Heart left ventricle (tissue), 13 donors: ENCODE measurements at regions not wholly inside any gene's neighbourhood (a gene's known extent, or its start where the extent isn't known, plus 50 kb on each side); places are given as distances from the start of the nearest gene placed in this dataset.

ENCODE experiments used
- POLR2A ChIP-seq, 2 donors: fragments of 450-650 bp; IDR thresholded peaks; one replicate each; pipeline ENCODE4 v1.6.1; 2017; ENCODE audit warnings: antibody characterized with exemption in 2 of 2, mild to moderate bottlenecking in 2 of 2, moderate library complexity in 2 of 2
- TF ChIP-seq, protein P1 (sequence below), 12 donors: fragments of 200-600 bp; sonication (generic) in 4 of 12; IDR thresholded peaks; one replicate each; pipeline versions ENCODE4 v1.5.0 to v1.8.0; 2018 to 2022; ENCODE audit warnings: antibody characterized with exemption in 12 of 12, mild to moderate bottlenecking in 5 of 12
- donor health status: ischemic (EF 13 %, LVEDD 7.1; RV severe dilation, severe dysfunction).
- donor health status: DM: no; HTN: yes; CAD: no.
- donor health status: DM: no; HTN: no; CAD: no.
- donor health status: ischemic (EF 25% LVEDD 6.9; RV normal size, moderate dysfunction).
- donor health status: ischemic (EF 25% LVEDD 5.7; RV mildly dilated, moderate dysfunction).
- donor health status: ischemic (EF 35%, LVEDD 5.7; RV mildly dilated, moderate dysfunction).
- donor health status: nonischemic (EF 11% LVEDD 7.7; RV severe dilation, severe dysfunction).
- donor health status: DM: yes; HTN: yes; CAD: no.
- donor health status: PGD.
- donor health status: ischemic (EF 29% LVEDD 5.4; RV normal size, mild dysfunction).
- donor health status: nonischemic (EF 23%, LVEDD 6.1; RV moderate dilation, normal function).

DNA sequence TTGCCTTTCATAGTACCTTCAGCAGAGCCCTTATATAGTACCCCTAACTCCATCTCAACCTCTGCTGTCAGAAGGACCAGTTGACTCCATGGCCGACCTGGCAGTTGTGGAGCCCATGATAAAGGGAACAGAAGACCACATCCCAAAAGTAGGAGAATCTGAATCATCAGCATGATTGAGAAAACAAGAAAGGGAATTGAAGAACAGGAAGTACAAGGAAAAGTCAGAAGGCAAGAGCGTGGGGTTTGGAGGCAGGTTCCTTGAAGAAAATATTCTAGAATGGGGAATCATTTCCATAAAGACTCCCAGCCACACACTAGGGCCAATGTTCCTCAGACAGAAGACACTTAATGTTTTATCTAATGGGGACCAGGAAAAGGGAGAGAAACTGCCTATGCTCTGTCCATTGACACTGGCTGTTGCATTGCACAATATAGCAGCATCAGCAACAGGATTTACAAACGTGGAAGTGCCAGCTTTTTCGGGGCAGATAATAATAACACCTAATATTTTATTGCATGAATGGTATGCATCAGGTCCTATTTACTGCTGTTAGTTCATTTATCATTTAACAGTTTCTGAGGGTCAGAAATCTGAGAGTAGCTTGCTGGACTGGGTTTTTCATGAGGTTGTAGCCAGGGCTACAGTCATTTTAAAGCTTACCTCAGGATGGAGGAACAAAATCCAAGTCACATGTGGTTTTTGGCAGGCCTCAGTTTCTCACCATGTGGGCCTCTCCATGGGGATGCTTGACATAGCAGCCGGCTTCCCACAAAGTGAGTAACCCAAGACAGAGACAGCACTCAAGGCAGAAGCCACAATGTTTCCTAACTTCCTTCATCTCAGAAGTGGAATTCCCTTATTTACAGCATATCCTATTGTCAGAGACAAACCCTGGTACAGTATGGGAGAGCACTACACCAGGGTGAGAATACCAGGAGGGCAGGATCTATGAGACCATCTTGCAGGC, 483.4 kb downstream of the PLPP3 start:
- TF ChIP-seq POLR2A (IDR thresholded peaks at IDR 0.05), result no peak
- TF ChIP-seq, protein P1, sequence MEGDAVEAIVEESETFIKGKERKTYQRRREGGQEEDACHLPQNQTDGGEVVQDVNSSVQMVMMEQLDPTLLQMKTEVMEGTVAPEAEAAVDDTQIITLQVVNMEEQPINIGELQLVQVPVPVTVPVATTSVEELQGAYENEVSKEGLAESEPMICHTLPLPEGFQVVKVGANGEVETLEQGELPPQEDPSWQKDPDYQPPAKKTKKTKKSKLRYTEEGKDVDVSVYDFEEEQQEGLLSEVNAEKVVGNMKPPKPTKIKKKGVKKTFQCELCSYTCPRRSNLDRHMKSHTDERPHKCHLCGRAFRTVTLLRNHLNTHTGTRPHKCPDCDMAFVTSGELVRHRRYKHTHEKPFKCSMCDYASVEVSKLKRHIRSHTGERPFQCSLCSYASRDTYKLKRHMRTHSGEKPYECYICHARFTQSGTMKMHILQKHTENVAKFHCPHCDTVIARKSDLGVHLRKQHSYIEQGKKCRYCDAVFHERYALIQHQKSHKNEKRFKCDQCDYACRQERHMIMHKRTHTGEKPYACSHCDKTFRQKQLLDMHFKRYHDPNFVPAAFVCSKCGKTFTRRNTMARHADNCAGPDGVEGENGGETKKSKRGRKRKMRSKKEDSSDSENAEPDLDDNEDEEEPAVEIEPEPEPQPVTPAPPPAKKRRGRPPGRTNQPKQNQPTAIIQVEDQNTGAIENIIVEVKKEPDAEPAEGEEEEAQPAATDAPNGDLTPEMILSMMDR (IDR thresholded peaks at IDR 0.05), result no peak
